ENCODE measurements at regions not wholly inside any gene's neighbourhood (a gene's known extent, or its start where the extent isn't known, plus 50 kb on each side); places are given as distances from the start of the nearest gene placed in this dataset.
A peak's percentile ranks its signal among the peaks of the same experiment; 100 is the strongest.

GRCh38 chr11:97687111-97687510 lies 1297.3 kb downstream of the JRKL start:
- Histone ChIP-seq H3K9me2 (no peaks in the 10 kb centered on the region), H3K4me1 (ENCODE audit: control insufficient read depth in 1 of 2, insufficient read depth in 2 of 2, low read depth in 1 of 2, low read length in 1 of 2) (no peaks in the 10 kb centered on the region), H3F3A (replicated peaks; ENCODE audit: insufficient read depth) (no peaks in the 10 kb centered on the region), H3K36me3 (replicated peaks in 1 of 2; ENCODE audit: control insufficient read depth in 1 of 2, insufficient read depth in 2 of 2, low read length in 1 of 2) (no peaks in the 10 kb centered on the region), H2AFZ (ENCODE audit: low read depth) (no peak overlapping the region), H3K27me3 (ENCODE audit: insufficient read depth) (no peaks in the 10 kb centered on the region), H3K9ac (no peak overlapping the region), H3K4me2 (no peak overlapping the region), H3K9me3 (no peaks in the 10 kb centered on the region), H3K4me3 (ENCODE audit: low read depth in 2 of 2, low read length in 1 of 2) (no peak overlapping the region), H3K79me2 (ENCODE audit: insufficient read depth) (no peaks in the 10 kb centered on the region), H4K20me1 (ENCODE audit: insufficient read depth) (no peaks in the 10 kb centered on the region), H3K27ac (ENCODE audit: low read depth in 2 of 2, low read length in 1 of 2) (no peak overlapping the region)
- no peak for TF ChIP-seq RFX5 (IDR thresholded peaks at IDR 0.05; ENCODE audit: low read length)
- TF ChIP-seq, protein P1, sequence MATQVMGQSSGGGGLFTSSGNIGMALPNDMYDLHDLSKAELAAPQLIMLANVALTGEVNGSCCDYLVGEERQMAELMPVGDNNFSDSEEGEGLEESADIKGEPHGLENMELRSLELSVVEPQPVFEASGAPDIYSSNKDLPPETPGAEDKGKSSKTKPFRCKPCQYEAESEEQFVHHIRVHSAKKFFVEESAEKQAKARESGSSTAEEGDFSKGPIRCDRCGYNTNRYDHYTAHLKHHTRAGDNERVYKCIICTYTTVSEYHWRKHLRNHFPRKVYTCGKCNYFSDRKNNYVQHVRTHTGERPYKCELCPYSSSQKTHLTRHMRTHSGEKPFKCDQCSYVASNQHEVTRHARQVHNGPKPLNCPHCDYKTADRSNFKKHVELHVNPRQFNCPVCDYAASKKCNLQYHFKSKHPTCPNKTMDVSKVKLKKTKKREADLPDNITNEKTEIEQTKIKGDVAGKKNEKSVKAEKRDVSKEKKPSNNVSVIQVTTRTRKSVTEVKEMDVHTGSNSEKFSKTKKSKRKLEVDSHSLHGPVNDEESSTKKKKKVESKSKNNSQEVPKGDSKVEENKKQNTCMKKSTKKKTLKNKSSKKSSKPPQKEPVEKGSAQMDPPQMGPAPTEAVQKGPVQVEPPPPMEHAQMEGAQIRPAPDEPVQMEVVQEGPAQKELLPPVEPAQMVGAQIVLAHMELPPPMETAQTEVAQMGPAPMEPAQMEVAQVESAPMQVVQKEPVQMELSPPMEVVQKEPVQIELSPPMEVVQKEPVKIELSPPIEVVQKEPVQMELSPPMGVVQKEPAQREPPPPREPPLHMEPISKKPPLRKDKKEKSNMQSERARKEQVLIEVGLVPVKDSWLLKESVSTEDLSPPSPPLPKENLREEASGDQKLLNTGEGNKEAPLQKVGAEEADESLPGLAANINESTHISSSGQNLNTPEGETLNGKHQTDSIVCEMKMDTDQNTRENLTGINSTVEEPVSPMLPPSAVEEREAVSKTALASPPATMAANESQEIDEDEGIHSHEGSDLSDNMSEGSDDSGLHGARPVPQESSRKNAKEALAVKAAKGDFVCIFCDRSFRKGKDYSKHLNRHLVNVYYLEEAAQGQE (IDR thresholded peaks at IDR 0.05; ENCODE audit: low read depth, low read length) = no peak
- no peak for TF ChIP-seq EP300 (IDR thresholded peaks at IDR 0.05; ENCODE audit: borderline replicate concordance in 1 of 2, low read depth in 1 of 2, low read length in 1 of 2)
- TF ChIP-seq TAF1 (IDR thresholded peaks at IDR 0.05; ENCODE audit: borderline replicate concordance, low read depth, low read length) = no peak
- no peak for TF ChIP-seq GATA2 (CRISPR knock-in tag; IDR thresholded peaks at IDR 0.05)
- no peak for TF ChIP-seq GABPA (IDR thresholded peaks at IDR 0.05; ENCODE audit: low read depth)
- no peak for TF ChIP-seq FOXJ3 (CRISPR knock-in tag; IDR thresholded peaks at IDR 0.05)
- TF ChIP-seq JUND (IDR thresholded peaks at IDR 0.05) = no peak
- no peak for TF ChIP-seq MEF2A (IDR thresholded peaks at IDR 0.05; ENCODE audit: borderline replicate concordance, low read depth)
- TF ChIP-seq, protein P2, sequence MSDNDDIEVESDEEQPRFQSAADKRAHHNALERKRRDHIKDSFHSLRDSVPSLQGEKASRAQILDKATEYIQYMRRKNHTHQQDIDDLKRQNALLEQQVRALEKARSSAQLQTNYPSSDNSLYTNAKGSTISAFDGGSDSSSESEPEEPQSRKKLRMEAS (IDR thresholded peaks at IDR 0.05; ENCODE audit: low read depth) = no peak
- no peak for TF ChIP-seq NRF1 (IDR thresholded peaks at IDR 0.05; ENCODE audit: low read depth, low read length)
- no peak for TF ChIP-seq RXRA (IDR thresholded peaks at IDR 0.05; ENCODE audit: borderline replicate concordance, low read depth)
- TF ChIP-seq SMC3 (IDR thresholded peaks at IDR 0.05; ENCODE audit: low read depth, low read length) = no peak
- TF ChIP-seq, protein P3, sequence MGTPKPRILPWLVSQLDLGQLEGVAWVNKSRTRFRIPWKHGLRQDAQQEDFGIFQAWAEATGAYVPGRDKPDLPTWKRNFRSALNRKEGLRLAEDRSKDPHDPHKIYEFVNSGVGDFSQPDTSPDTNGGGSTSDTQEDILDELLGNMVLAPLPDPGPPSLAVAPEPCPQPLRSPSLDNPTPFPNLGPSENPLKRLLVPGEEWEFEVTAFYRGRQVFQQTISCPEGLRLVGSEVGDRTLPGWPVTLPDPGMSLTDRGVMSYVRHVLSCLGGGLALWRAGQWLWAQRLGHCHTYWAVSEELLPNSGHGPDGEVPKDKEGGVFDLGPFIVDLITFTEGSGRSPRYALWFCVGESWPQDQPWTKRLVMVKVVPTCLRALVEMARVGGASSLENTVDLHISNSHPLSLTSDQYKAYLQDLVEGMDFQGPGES (IDR thresholded peaks at IDR 0.05; ENCODE audit: low read depth, low read length) = no peak
- no peak for TF ChIP-seq FOSL2 (IDR thresholded peaks at IDR 0.05; ENCODE audit: borderline replicate concordance, low read depth)
- TF ChIP-seq USF1 (IDR thresholded peaks at IDR 0.05; ENCODE audit: borderline replicate concordance, low read depth) = no peak
- POLR2A ChIA-PET = no interaction called here
- DNase-seq = peak; percentile 7
- CTCF ChIA-PET = no interaction called here
- 75% methylated on average over 4 of the region's 4 CpGs for WGBS (ENCODE audit: low lambda C conversion rate)

Measured in SK-N-SH (cell line).